Fibroblast of skin of right quadriceps (primary cell): ENCODE measurements at regions not wholly inside any gene's neighbourhood (a gene's known extent, or its start where the extent isn't known, plus 50 kb on each side); places are given as distances from the start of the nearest gene placed in this dataset.
"Not testable (repeated sequence)": the region's sequence is repeated elsewhere in the genome, so short reads cannot be mapped to it uniquely, and the experiment has no call there.

Experiments used
- DNase-seq: peaks from one replicate; pipeline ENCODE4 v3.0.0-alpha.2; 2013

GRCh38 chr1:72481420-72481970, 199.2 kb upstream of the NEGR1 start:
- DNase-seq: no peak

GRCh38 chr1:72466376-72466775, 184.0 kb upstream of the NEGR1 start:
- no peak for DNase-seq

GRCh38 chr1:72462186-72462905, 180.0 kb upstream of the NEGR1 start:
- no peak for DNase-seq

- peak; percentile 34 for DNase-seq
These were observed 159.9 kb upstream of the NEGR1 start for GRCh38 chr1:72442262-72442661.

- DNase-seq: peak; percentile 19
These were observed 156.7 kb upstream of the NEGR1 start for GRCh38 chr1:72439036-72439435.

GRCh38 chr1:72438270-72438669, 155.9 kb upstream of the NEGR1 start:
- DNase-seq: peak; percentile 7

- peak; percentile 8 for DNase-seq
These were observed 152.7 kb upstream of the NEGR1 start for GRCh38 chr1:72435025-72435424.

GRCh38 chr1:72434070-72434469, 151.7 kb upstream of the NEGR1 start:
- no peak for DNase-seq

- DNase-seq: no peak
These were observed 151.3 kb upstream of the NEGR1 start for GRCh38 chr1:72433591-72433990.

- no peak for DNase-seq
These were observed 150.4 kb upstream of the NEGR1 start for GRCh38 chr1:72432645-72433267.

GRCh38 chr1:72431810-72432209, 149.5 kb upstream of the NEGR1 start:
- DNase-seq: no peak

GRCh38 chr1:72428276-72428675, 145.9 kb upstream of the NEGR1 start:
- DNase-seq: not testable (repeated sequence)

- DNase-seq: no peak
These were observed 136.9 kb upstream of the NEGR1 start for GRCh38 chr1:72419229-72419628.

GRCh38 chr1:72412286-72412685, 129.9 kb upstream of the NEGR1 start:
- peak; percentile 43 for DNase-seq

GRCh38 chr1:72399807-72400206, 117.5 kb upstream of the NEGR1 start:
- DNase-seq: no peak

GRCh38 chr1:72397786-72398185, 115.4 kb upstream of the NEGR1 start:
- DNase-seq: peak; percentile 72

GRCh38 chr1:72394457-72394856, 112.1 kb upstream of the NEGR1 start:
- no peak for DNase-seq

- DNase-seq: no peak
These were observed 96.7 kb upstream of the NEGR1 start for GRCh38 chr1:72379072-72379471.

GRCh38 chr1:72375226-72375625, 92.9 kb upstream of the NEGR1 start:
- DNase-seq: no peak

GRCh38 chr1:72371259-72372035, 89.1 kb upstream of the NEGR1 start:
- no peak for DNase-seq

- not testable (repeated sequence) for DNase-seq
These were observed 88.5 kb upstream of the NEGR1 start for GRCh38 chr1:72370836-72371235.

GRCh38 chr1:72369069-72369757, 86.9 kb upstream of the NEGR1 start:
- DNase-seq: peak; percentile 17

- DNase-seq: peak; percentile 27
These were observed 84.1 kb upstream of the NEGR1 start for GRCh38 chr1:72366466-72366865.
